GM12892 (cell line): ENCODE measurements at regions not wholly inside any gene's neighbourhood (a gene's known extent, or its start where the extent isn't known, plus 50 kb on each side); places are given as distances from the start of the nearest gene placed in this dataset.

Experiments used
- POLR2A ChIP-seq: IDR thresholded peaks from 2 replicates; pipeline ENCODE4 v1.6.1; 2011; ENCODE audit warnings: low read depth, low read length, control low read depth
- TAF1 ChIP-seq: IDR thresholded peaks from 2 replicates; pipeline ENCODE4 v1.6.1; 2011; ENCODE audit warnings: low read depth, mild to moderate bottlenecking, control low read depth, low read length, borderline replicate concordance

DNA sequence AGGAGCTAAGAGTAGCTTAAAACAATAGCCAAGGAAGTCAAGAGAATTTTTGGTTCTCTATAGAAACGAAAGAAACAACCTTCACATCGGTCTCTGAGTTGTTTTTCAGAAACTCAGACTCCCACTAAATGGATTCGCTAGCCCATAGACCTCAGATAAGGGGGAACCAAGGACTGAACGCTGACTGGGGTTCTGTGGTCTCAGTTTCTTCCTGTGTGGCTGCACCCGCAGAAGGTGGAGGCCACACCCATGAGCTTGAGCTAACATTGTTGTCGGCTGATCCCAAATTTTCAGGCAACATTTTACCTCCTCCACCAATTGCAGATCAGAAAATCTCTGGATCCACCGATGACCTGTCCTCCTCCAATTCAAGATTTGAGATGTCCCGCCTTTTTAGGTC, 456.1 kb downstream of the AJAP1 start:
- TF ChIP-seq TAF1 (no peak), POLR2A (no peak)
